ENCODE measurements at regions not wholly inside any gene's neighbourhood (a gene's known extent, or its start where the extent isn't known, plus 50 kb on each side); places are given as distances from the start of the nearest gene placed in this dataset.

- TF ChIP-seq, protein P1, sequence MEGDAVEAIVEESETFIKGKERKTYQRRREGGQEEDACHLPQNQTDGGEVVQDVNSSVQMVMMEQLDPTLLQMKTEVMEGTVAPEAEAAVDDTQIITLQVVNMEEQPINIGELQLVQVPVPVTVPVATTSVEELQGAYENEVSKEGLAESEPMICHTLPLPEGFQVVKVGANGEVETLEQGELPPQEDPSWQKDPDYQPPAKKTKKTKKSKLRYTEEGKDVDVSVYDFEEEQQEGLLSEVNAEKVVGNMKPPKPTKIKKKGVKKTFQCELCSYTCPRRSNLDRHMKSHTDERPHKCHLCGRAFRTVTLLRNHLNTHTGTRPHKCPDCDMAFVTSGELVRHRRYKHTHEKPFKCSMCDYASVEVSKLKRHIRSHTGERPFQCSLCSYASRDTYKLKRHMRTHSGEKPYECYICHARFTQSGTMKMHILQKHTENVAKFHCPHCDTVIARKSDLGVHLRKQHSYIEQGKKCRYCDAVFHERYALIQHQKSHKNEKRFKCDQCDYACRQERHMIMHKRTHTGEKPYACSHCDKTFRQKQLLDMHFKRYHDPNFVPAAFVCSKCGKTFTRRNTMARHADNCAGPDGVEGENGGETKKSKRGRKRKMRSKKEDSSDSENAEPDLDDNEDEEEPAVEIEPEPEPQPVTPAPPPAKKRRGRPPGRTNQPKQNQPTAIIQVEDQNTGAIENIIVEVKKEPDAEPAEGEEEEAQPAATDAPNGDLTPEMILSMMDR (IDR thresholded peaks at IDR 0.05; ENCODE audit: control extremely low read depth, extremely low read depth, low read depth, missing control alignments) = no peak
- DNase-seq (ENCODE audit: extremely low spot score) = no peak
- CTCF ChIA-PET = no interaction called here
- POLR2A ChIA-PET = no interaction called here
Observed at GRCh38 chr20:60304931-60305330, 346.7 kb downstream of the CDH26 start.

- no peak for DNase-seq (ENCODE audit: extremely low spot score)
- TF ChIP-seq, protein P1 (IDR thresholded peaks at IDR 0.05; ENCODE audit: control extremely low read depth, extremely low read depth, low read depth, missing control alignments) = no peak
- CTCF ChIA-PET = no interaction called here
- POLR2A ChIA-PET = no interaction called here
Observed at GRCh38 chr20:60306105-60306504, 347.9 kb downstream of the CDH26 start.

DNA sequence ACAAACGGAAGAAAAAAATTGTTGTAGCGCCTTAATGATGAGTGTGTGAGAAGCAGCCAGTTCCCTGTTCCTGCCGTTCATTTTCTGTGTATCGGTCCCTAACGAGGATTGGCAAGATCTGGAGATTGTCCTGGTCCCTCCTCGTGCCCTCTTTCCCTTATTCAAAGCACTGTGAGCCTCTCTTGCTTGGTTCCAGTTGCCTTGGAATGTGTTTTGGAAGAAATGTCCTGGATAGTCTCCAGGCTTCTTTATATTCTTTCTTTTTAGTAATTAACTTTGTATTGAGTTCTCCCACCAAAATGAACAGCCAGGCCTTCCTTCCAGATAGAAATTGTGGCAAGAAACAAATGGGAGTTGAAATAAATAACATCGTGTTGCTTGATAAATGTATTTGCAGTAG lies 348.3 kb downstream of the CDH26 start:
- TF ChIP-seq, protein P1 (IDR thresholded peaks at IDR 0.05; ENCODE audit: control extremely low read depth, extremely low read depth, low read depth, missing control alignments) = no peak
- DNase-seq (ENCODE audit: extremely low spot score) = no peak
- CTCF ChIA-PET = no interaction called here
- POLR2A ChIA-PET = no interaction called here

DNA sequence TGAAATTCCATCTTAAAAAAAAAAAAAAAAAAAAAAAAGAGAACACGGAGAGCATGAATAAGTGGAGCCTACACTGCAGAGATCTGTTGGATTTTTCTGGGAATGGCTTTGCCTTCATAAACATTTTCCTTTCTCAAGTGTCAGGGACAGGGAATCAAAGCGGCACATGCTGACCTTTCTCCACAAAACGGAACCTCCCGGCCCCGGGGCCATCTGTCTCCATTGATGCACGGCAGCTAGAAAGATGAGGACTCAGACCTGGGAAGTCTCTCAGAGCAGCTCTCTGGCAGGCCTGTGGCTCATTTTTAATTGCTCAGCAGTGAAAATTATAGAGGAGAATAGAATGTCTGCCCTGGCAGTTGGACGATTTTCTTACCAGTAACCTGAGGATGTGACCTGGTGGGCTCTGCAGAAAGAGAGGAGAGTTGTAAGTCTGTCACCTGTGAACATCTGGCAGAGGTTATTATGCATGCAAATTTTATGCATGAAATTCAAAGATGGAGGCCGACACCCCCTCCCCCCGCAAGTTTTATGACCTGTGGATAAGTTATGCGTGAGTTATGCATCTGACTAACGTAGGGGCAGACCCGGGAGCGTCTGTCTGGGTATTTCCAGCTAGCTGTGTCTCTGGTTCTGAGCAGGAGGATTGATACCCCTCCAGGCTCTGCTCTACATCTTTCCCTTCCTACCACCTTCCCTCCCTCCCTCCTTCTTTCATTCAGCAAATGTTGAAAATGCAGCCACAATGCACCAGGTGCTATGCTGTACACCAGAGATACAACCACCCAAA lies 352.5 kb downstream of the CDH26 start:
- DNase-seq (ENCODE audit: extremely low spot score) = no peak
- ChIA-PET CTCF (no interaction called here), POLR2A (no interaction called here)
- TF ChIP-seq, protein P1 (IDR thresholded peaks at IDR 0.05; ENCODE audit: control extremely low read depth, extremely low read depth, low read depth, missing control alignments) = no peak

DNA sequence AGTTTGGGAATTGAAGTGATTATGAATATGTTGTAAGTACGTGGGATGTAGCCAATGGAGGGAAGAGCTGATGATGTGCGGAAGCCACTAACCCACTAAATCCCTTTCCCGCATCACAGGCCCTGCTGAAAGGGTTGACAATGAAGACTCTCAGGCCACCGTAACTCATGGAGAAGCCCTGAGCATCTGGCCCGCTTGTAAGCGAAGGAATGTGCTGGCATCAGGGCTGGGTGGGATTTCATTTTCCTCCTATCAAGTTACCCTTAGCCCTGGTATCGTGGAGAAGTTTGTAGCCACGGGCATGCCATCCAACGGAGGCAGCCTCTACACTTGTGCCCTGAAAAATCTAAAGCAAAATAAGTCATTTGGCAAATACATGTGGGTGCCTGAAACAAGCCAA lies 355.0 kb downstream of the CDH26 start:
- ChIA-PET POLR2A (no interaction called here), CTCF (no interaction called here)
- no peak for DNase-seq (ENCODE audit: extremely low spot score)
- TF ChIP-seq, protein P1 (IDR thresholded peaks at IDR 0.05; ENCODE audit: control extremely low read depth, extremely low read depth, low read depth, missing control alignments) = no peak

- POLR2A ChIA-PET = no interaction called here
- TF ChIP-seq, protein P1 (IDR thresholded peaks at IDR 0.05; ENCODE audit: control extremely low read depth, extremely low read depth, low read depth, missing control alignments) = no peak
- CTCF ChIA-PET = no interaction called here
- no peak for DNase-seq (ENCODE audit: extremely low spot score)
Observed at GRCh38 chr20:60313614-60314013, 355.4 kb downstream of the CDH26 start.
